Osteoblast (primary cell): ENCODE measurements at regions not wholly inside any gene's neighbourhood (a gene's known extent, or its start where the extent isn't known, plus 50 kb on each side); places are given as distances from the start of the nearest gene placed in this dataset.

ENCODE experiments used
- DNase-seq: peaks from one replicate; pipeline ENCODE4 v3.0.0; 2011; ENCODE audit warnings: low spot score, mixed read lengths; ENCODE audit not compliant: insufficient read length; ENCODE audit errors: missing footprints
- H2AFZ ChIP-seq: 2 replicates; pipeline ENCODE4 v1.6.0; 2011; ENCODE audit warnings: mild to moderate bottlenecking, low read length
- H3K27ac ChIP-seq: 2 replicates; pipeline ENCODE4 v1.5.1; 2011; ENCODE audit warnings: mild to moderate bottlenecking, low read depth, low read length, moderate library complexity
- H3K27me3 ChIP-seq: 2 replicates; pipeline ENCODE4 v1.6.0; 2012; ENCODE audit warnings: mild to moderate bottlenecking, control low read depth, inconsistent platforms, low read length, moderate library complexity; ENCODE audit not compliant: insufficient read depth
- H3K36me3 ChIP-seq: 2 replicates; pipeline ENCODE4 v1.5.1; 2011; ENCODE audit warnings: mild to moderate bottlenecking, low read length, control low read depth, moderate library complexity; ENCODE audit not compliant: insufficient read depth
- H3K4me1 ChIP-seq: 2 replicates; pipeline ENCODE4 v1.5.1; 2011; ENCODE audit warnings: mild to moderate bottlenecking, low read length, control low read depth, moderate library complexity; ENCODE audit not compliant: insufficient read depth
- H3K4me2 ChIP-seq: 2 replicates; pipeline ENCODE4 v1.6.0; 2011; ENCODE audit warnings: mild to moderate bottlenecking, low read length; ENCODE audit not compliant: insufficient read depth
- H3K4me3 ChIP-seq: fragments of 200-600 bp; sonication (generic); 3 replicates; pipeline ENCODE4 v1.5.1; 2012; ENCODE audit warnings: mild to moderate bottlenecking, low read length, inconsistent platforms; ENCODE audit not compliant: insufficient read depth
- H3K79me2 ChIP-seq: 2 replicates; pipeline ENCODE4 v1.6.0; 2012; ENCODE audit warnings: mild to moderate bottlenecking, low read length, control low read depth, inconsistent platforms; ENCODE audit not compliant: insufficient read depth
- H3K9me3 ChIP-seq: 2 replicates; pipeline ENCODE4 v1.5.1; 2011; ENCODE audit warnings: low read depth, low read length, control low read depth
- H4K20me1 ChIP-seq: 2 replicates; pipeline ENCODE4 v1.6.0; 2012; ENCODE audit warnings: mild to moderate bottlenecking, low read length, control low read depth; ENCODE audit not compliant: insufficient read depth
- TF ChIP-seq, protein P1 (sequence below): IDR thresholded peaks from 2 replicates; pipeline ENCODE4 v1.5.1; 2011; ENCODE audit warnings: mild to moderate bottlenecking, low read depth, low read length, moderate library complexity; ENCODE audit errors: extremely low read depth

- no peaks in the 10 kb centered on the region for H3K9me3 ChIP-seq
- H3K4me2 ChIP-seq, result no peak overlapping the region
- no peaks in the 10 kb centered on the region for H3K4me1 ChIP-seq
- H3K27ac ChIP-seq, result no peak overlapping the region
- peaks cover 2% of the 10 kb centered on the region for H3K27me3 ChIP-seq
- H2AFZ ChIP-seq, result no peak overlapping the region
- H3K4me3 ChIP-seq, result no peak overlapping the region
- no peaks in the 10 kb centered on the region for H3K36me3 ChIP-seq
- no peaks in the 10 kb centered on the region for H4K20me1 ChIP-seq
- TF ChIP-seq, protein P1, sequence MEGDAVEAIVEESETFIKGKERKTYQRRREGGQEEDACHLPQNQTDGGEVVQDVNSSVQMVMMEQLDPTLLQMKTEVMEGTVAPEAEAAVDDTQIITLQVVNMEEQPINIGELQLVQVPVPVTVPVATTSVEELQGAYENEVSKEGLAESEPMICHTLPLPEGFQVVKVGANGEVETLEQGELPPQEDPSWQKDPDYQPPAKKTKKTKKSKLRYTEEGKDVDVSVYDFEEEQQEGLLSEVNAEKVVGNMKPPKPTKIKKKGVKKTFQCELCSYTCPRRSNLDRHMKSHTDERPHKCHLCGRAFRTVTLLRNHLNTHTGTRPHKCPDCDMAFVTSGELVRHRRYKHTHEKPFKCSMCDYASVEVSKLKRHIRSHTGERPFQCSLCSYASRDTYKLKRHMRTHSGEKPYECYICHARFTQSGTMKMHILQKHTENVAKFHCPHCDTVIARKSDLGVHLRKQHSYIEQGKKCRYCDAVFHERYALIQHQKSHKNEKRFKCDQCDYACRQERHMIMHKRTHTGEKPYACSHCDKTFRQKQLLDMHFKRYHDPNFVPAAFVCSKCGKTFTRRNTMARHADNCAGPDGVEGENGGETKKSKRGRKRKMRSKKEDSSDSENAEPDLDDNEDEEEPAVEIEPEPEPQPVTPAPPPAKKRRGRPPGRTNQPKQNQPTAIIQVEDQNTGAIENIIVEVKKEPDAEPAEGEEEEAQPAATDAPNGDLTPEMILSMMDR, result no peak
- no peaks in the 10 kb centered on the region for H3K79me2 ChIP-seq
- DNase-seq, result peak; percentile 53
Measured at GRCh38 chr22:19637408-19638281, 76.7 kb upstream of the SEPTIN5 start.

DNA sequence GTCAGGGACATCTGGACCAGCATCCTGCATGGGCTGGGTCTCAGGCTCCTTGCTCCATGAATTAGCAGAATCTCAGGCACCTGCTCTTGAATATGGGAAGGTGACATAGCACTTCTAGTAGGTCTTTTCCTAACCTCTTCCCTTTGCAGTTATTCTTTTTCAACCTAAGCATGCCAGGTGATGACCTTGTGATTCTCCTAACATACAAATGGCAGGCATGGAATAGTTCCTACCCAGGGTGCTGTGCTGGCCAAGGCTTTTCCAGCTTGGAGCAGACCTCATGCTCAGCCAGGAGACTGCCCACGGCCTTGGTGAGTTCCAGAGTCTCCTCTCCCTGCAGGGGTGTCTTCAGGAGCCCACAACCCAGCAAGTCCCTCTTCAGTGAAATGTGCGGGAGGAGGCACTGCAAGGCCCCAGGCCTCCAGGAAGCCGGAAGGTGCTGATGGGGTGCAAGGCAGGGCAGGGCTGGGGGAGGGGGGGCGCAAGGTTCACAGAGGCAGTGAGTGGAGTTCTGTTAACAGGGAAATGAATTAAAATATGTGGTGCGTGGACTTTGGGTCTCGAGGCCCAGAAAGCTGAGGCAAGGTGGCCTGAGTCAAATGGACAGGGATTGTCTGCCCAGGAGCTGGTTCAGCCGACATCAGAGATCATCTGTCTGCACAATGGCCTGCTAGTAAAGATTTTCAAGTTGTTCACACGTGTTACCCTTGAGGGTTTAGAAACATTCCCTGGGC is 75.9 kb upstream of the SEPTIN5 start:
- Histone ChIP-seq H3K27me3 (peaks cover 3% of the 10 kb centered on the region), H3K4me2 (no peak overlapping the region), H3K9me3 (no peaks in the 10 kb centered on the region), H3K27ac (no peak overlapping the region), H3K4me3 (no peak overlapping the region), H3K4me1 (no peaks in the 10 kb centered on the region), H3K79me2 (no peaks in the 10 kb centered on the region), H4K20me1 (no peaks in the 10 kb centered on the region), H2AFZ (no peak overlapping the region), H3K36me3 (no peaks in the 10 kb centered on the region)
- TF ChIP-seq, protein P1, result no peak
- DNase-seq, result no peak

DNA sequence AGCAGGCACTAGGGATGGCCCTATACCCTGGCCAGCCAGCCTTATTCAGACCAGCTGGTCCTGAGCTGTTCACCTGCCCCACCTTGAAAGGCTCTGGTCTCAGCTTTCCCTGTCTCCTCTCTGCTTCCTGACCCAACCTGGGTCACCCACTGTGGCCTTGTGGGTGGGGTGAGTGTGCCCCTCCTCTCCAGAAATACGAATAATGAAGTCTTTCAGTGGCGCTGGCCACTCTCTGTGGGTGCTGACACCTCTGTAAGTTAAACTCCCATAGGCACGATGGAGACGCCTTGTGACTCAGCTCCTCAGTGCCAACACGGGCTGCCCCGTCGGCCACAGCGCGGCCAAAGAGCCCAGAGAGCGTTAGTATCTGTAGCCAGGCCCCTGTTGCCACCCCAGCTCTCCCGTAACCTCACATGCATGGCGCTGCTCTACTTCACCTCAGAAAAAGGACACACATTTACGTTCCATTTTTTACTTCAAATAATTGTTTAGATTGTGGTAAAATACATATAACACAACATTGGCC is 74.6 kb upstream of the SEPTIN5 start:
- Histone ChIP-seq H3K9me3 (no peaks in the 10 kb centered on the region), H4K20me1 (no peaks in the 10 kb centered on the region), H3K4me1 (no peaks in the 10 kb centered on the region), H3K36me3 (no peaks in the 10 kb centered on the region), H3K4me3 (no peak overlapping the region), H3K79me2 (no peaks in the 10 kb centered on the region), H3K27me3 (peaks cover 8% of the 10 kb centered on the region), H3K4me2 (no peak overlapping the region), H3K27ac (no peak overlapping the region), H2AFZ (no peak overlapping the region)
- TF ChIP-seq, protein P1, result no peak
- DNase-seq, result peak; percentile 31

DNA sequence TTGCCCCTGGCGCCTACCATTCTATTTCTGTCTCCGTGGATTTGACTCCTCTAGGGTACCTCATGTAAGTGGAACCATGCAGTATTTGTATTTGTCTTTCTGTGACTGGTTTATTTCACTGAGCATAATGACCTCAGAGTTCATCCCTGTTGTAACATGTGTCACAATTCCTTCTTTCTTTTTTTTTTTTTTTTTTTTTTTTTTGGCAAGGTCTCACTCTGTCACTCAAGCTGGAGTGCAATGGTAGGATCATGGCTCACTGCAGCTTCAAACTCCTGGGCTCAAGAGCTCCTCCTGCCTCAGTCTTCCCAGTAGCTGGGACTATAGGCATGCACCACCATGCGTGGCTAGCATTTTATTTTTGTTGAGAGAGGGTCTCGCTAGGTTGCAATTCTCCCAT is 74.0 kb upstream of the SEPTIN5 start:
- Histone ChIP-seq H3K4me3 (no peak overlapping the region), H3K9me3 (no peaks in the 10 kb centered on the region), H3K36me3 (no peaks in the 10 kb centered on the region), H2AFZ (no peak overlapping the region), H3K79me2 (no peaks in the 10 kb centered on the region), H4K20me1 (no peaks in the 10 kb centered on the region), H3K4me1 (no peaks in the 10 kb centered on the region), H3K27ac (no peak overlapping the region), H3K27me3 (peaks cover 13% of the 10 kb centered on the region), H3K4me2 (no peak overlapping the region)
- TF ChIP-seq, protein P1, result no peak
- DNase-seq, result no peak
